ENCODE measurements at regions not wholly inside any gene's neighbourhood (a gene's known extent, or its start where the extent isn't known, plus 50 kb on each side); places are given as distances from the start of the nearest gene placed in this dataset.

- intact Hi-C loops (cut with micrococcal nuclease; ENCODE audit: unreplicated experiment) = no loop called here
- in situ Hi-C loops (cut with HindIII; ENCODE audit: extremely low pct_ligation_motif_present, low pct_unique_long_range_greater_than_20kb) = no loop called here
- WGBS (ENCODE audit: low lambda C conversion rate) = 90% methylated on average over 1 of the region's 1 CpG
Measured at GRCh38 chr3:168532135-168532534, 436.4 kb upstream of the GOLIM4 start.

More at GRCh38 chr3:168532135-168532534, 436.4 kb upstream of the GOLIM4 start:
- Histone ChIP-seq H3K27me3 (ENCODE audit: control insufficient read depth in 1 of 2, insufficient read depth in 2 of 2, low read length in 2 of 2) (no peaks in the 10 kb centered on the region), H3K4me1 (ENCODE audit: insufficient read depth, low read length) (no peaks in the 10 kb centered on the region), H3K79me2 (ENCODE audit: insufficient read depth, low read length) (no peaks in the 10 kb centered on the region), H3K36me3 (replicated peaks in 1 of 2; ENCODE audit: control insufficient read depth in 1 of 2, insufficient read depth in 2 of 2, low read length in 2 of 2) (no peaks in the 10 kb centered on the region), H2AFZ (ENCODE audit: low read length) (no peak overlapping the region), H3K27ac (ENCODE audit: extremely low read length, insufficient read depth, low read length) (no peak overlapping the region), H3K9ac (ENCODE audit: insufficient read depth, low read depth, low read length) (no peak overlapping the region), H3K4me3 (replicated peaks in 1 of 3; ENCODE audit: insufficient read depth in 1 of 3, low read depth in 2 of 3, low read length in 3 of 3) (no peak overlapping the region), H3K4me2 (ENCODE audit: low read depth, low read length) (no peak overlapping the region), H3K9me3 (ENCODE audit: low read length) (no peaks in the 10 kb centered on the region), H4K20me1 (ENCODE audit: insufficient read depth, low read length) (no peaks in the 10 kb centered on the region)
- ChIA-PET POLR2A (no interaction called here), CTCF (ENCODE audit: low intra/inter-chr PET ratio, low total read pairs) (no interaction called here)
- ATAC-seq = no peak
- TF ChIP-seq SNAPC2 (CRISPR knock-in tag; IDR thresholded peaks at IDR 0.05) = no peak
- TF ChIP-seq SALL1 (CRISPR knock-in tag; IDR thresholded peaks at IDR 0.05) = no peak
- TF ChIP-seq ZNF674 (CRISPR knock-in tag; IDR thresholded peaks at IDR 0.05; ENCODE audit: low read depth) = no peak
- TF ChIP-seq MTF2 (CRISPR knock-in tag; IDR thresholded peaks at IDR 0.05; ENCODE audit: borderline replicate concordance) = no peak
- no peak for TF ChIP-seq ZNF589 (CRISPR knock-in tag; conservative IDR thresholded peaks at IDR 0.05)
- TF ChIP-seq CBFB (CRISPR knock-in tag; IDR thresholded peaks at IDR 0.05) = no peak
- no peak for TF ChIP-seq ZNF703 (CRISPR knock-in tag; IDR thresholded peaks at IDR 0.05; ENCODE audit: borderline replicate concordance)
- no peak for TF ChIP-seq PAX8 (CRISPR knock-in tag; IDR thresholded peaks at IDR 0.05; ENCODE audit: borderline replicate concordance)
- no peak for TF ChIP-seq HCFC1 (IDR thresholded peaks at IDR 0.05; ENCODE audit: low read depth, low read length)
- TF ChIP-seq DDIT3 (CRISPR knock-in tag; IDR thresholded peaks at IDR 0.05) = no peak
- no peak for TF ChIP-seq ZNF160 (CRISPR knock-in tag; IDR thresholded peaks at IDR 0.05)
- no peak for TF ChIP-seq ATF1 (CRISPR knock-in tag; IDR thresholded peaks at IDR 0.05)
- TF ChIP-seq SNAPC4 (CRISPR knock-in tag; IDR thresholded peaks at IDR 0.05) = no peak
- TF ChIP-seq MIER3 (CRISPR knock-in tag; IDR thresholded peaks at IDR 0.05; ENCODE audit: borderline replicate concordance) = no peak
- no peak for TF ChIP-seq MXD4 (CRISPR knock-in tag; IDR thresholded peaks at IDR 0.05)
- no peak for TF ChIP-seq RFX1 (IDR thresholded peaks at IDR 0.05)
- no peak for TF ChIP-seq ZNF550 (CRISPR knock-in tag; IDR thresholded peaks at IDR 0.05; ENCODE audit: borderline replicate concordance)
- no peak for TF ChIP-seq ZMYM2 (CRISPR knock-in tag; IDR thresholded peaks at IDR 0.05)
- BruUV-seq (replicated peaks) = no TSS peak
- DNase-seq (ENCODE audit: low spot score) = no peak
- no peak for FAIRE-seq
